ENCODE measurements at regions not wholly inside any gene's neighbourhood (a gene's known extent, or its start where the extent isn't known, plus 50 kb on each side); places are given as distances from the start of the nearest gene placed in this dataset.

- TF ChIP-seq EZH2 (IDR thresholded peaks at IDR 0.05) (no peak), POLR2AphosphoS5 (IDR thresholded peaks at IDR 0.05; ENCODE audit: borderline replicate concordance, low read depth, low read length) (no peak), FOXP2 (optimal IDR thresholded peaks at IDR 0.05; ENCODE audit: control extremely low read depth, extremely low read length, insufficient read depth) (no peak)
Measured at GRCh38 chr21:23542097-23542496, 2065.2 kb downstream of the MRPL39 start.

All from SK-N-MC (cell line).